ENCODE measurements at regions not wholly inside any gene's neighbourhood (a gene's known extent, or its start where the extent isn't known, plus 50 kb on each side); places are given as distances from the start of the nearest gene placed in this dataset.
"Not testable (repeated sequence)": the region's sequence is repeated elsewhere in the genome, so short reads cannot be mapped to it uniquely, and the experiment has no call there.

GRCh38 chrX:41014776-41015360 lies 70.4 kb upstream of the USP9X start:
- H3K79me2 ChIP-seq (ENCODE audit: insufficient read depth, low read depth) = no peaks in the 10 kb centered on the region
- no peaks in the 10 kb centered on the region for H3K36me3 ChIP-seq (ENCODE audit: insufficient read depth)
- no peak overlapping the region for H3K9ac ChIP-seq
- H3K4me2 ChIP-seq = no peak overlapping the region
- no peaks in the 10 kb centered on the region for H3K4me1 ChIP-seq (ENCODE audit: low read depth, poor library complexity, severe bottlenecking)
- no peak overlapping the region for H3K4me3 ChIP-seq (IDR thresholded peaks at IDR 0.05; ENCODE audit: insufficient read depth, low read depth, low read length)
- H3K27me3 ChIP-seq (ENCODE audit: insufficient read depth, low read depth) = no peaks in the 10 kb centered on the region
- no peak for TF ChIP-seq CTCF (conservative IDR thresholded peaks at IDR 0.05; ENCODE audit: low read depth, low read length)
- H2AFZ ChIP-seq (ENCODE audit: low read depth) = no peak overlapping the region
- no peak overlapping the region for H3K27ac ChIP-seq
- H4K20me1 ChIP-seq (ENCODE audit: insufficient read depth) = no peaks in the 10 kb centered on the region

- not testable (repeated sequence) for H3K36me3 ChIP-seq (ENCODE audit: insufficient read depth); H3K27me3 ChIP-seq (ENCODE audit: insufficient read depth, low read depth); H3K27ac ChIP-seq; H2AFZ ChIP-seq (ENCODE audit: low read depth); H3K4me3 ChIP-seq (IDR thresholded peaks at IDR 0.05; ENCODE audit: insufficient read depth, low read depth, low read length); H4K20me1 ChIP-seq (ENCODE audit: insufficient read depth); H3K79me2 ChIP-seq (ENCODE audit: insufficient read depth, low read depth); H3K4me1 ChIP-seq (ENCODE audit: low read depth, poor library complexity, severe bottlenecking); H3K9ac ChIP-seq; H3K4me2 ChIP-seq
Measured at GRCh38 chrX:41017785-41018184, 67.5 kb upstream of the USP9X start.

DNA sequence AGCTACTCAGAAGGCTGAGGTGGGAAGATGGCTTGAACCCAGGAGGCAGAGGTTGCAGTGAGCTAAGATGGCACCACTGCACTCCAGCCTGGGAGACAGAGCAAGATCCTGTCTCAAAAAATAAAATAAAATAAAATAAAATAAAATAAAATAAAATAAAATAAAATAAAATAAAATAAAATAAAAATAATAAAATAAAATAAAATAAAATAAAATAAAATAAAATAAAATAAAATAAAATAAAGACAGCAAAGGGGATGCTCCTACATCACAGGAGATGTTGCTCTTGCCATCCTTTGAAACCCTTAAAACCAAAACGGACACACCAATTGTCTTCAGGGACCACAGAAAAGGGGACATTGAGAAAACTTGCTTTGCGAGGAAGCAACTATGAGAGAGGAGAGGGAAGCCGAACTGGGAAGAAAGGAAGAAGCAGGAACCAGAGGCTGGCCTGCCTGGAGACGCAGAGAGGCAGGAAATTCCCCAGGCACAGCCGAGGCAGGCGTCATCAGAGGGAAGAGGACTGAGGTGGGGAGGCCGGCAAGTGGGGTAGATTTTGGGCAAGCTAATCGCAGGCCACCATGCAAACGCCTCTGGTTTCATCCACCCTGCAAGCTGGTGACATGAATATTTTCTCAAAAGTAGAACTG lies 66.7 kb upstream of the USP9X start:
- H3K9ac ChIP-seq; H3K4me2 ChIP-seq; H3K27me3 ChIP-seq (ENCODE audit: insufficient read depth, low read depth); H3K4me1 ChIP-seq (ENCODE audit: low read depth, poor library complexity, severe bottlenecking); H4K20me1 ChIP-seq (ENCODE audit: insufficient read depth); H2AFZ ChIP-seq (ENCODE audit: low read depth); H3K79me2 ChIP-seq (ENCODE audit: insufficient read depth, low read depth); H3K4me3 ChIP-seq (IDR thresholded peaks at IDR 0.05; ENCODE audit: insufficient read depth, low read depth, low read length); H3K36me3 ChIP-seq (ENCODE audit: insufficient read depth); H3K27ac ChIP-seq: not testable (repeated sequence)

GRCh38 chrX:41019041-41019392 lies 66.2 kb upstream of the USP9X start:
- Histone ChIP-seq H3K4me1 (ENCODE audit: low read depth, poor library complexity, severe bottlenecking) (no peaks in the 10 kb centered on the region), H3K9ac (no peak overlapping the region), H3K27ac (no peak overlapping the region), H3K27me3 (ENCODE audit: insufficient read depth, low read depth) (no peaks in the 10 kb centered on the region), H4K20me1 (ENCODE audit: insufficient read depth) (no peaks in the 10 kb centered on the region), H3K4me3 (IDR thresholded peaks at IDR 0.05; ENCODE audit: insufficient read depth, low read depth, low read length) (no peak overlapping the region), H3K36me3 (ENCODE audit: insufficient read depth) (no peaks in the 10 kb centered on the region), H2AFZ (ENCODE audit: low read depth) (no peak overlapping the region), H3K79me2 (ENCODE audit: insufficient read depth, low read depth) (no peaks in the 10 kb centered on the region), H3K4me2 (no peak overlapping the region)
- no peak for TF ChIP-seq CTCF (conservative IDR thresholded peaks at IDR 0.05; ENCODE audit: low read depth, low read length)

- Histone ChIP-seq H2AFZ (ENCODE audit: low read depth) (no peak overlapping the region), H3K27me3 (ENCODE audit: insufficient read depth, low read depth) (no peaks in the 10 kb centered on the region), H3K4me2 (no peak overlapping the region)
Measured at GRCh38 chrX:41022566-41022965, 62.7 kb upstream of the USP9X start.

More at GRCh38 chrX:41022566-41022965, 62.7 kb upstream of the USP9X start:
- Histone ChIP-seq H3K4me3 (IDR thresholded peaks at IDR 0.05; ENCODE audit: insufficient read depth, low read depth, low read length) (no peak overlapping the region), H3K9ac (no peak overlapping the region), H3K79me2 (ENCODE audit: insufficient read depth, low read depth) (no peaks in the 10 kb centered on the region), H3K27ac (no peak overlapping the region), H3K36me3 (ENCODE audit: insufficient read depth) (no peaks in the 10 kb centered on the region), H4K20me1 (ENCODE audit: insufficient read depth) (no peaks in the 10 kb centered on the region), H3K4me1 (ENCODE audit: low read depth, poor library complexity, severe bottlenecking) (no peaks in the 10 kb centered on the region)
- TF ChIP-seq CTCF (conservative IDR thresholded peaks at IDR 0.05; ENCODE audit: low read depth, low read length) = no peak
